ENCODE measurements at regions not wholly inside any gene's neighbourhood (a gene's known extent, or its start where the extent isn't known, plus 50 kb on each side); places are given as distances from the start of the nearest gene placed in this dataset.

DNA sequence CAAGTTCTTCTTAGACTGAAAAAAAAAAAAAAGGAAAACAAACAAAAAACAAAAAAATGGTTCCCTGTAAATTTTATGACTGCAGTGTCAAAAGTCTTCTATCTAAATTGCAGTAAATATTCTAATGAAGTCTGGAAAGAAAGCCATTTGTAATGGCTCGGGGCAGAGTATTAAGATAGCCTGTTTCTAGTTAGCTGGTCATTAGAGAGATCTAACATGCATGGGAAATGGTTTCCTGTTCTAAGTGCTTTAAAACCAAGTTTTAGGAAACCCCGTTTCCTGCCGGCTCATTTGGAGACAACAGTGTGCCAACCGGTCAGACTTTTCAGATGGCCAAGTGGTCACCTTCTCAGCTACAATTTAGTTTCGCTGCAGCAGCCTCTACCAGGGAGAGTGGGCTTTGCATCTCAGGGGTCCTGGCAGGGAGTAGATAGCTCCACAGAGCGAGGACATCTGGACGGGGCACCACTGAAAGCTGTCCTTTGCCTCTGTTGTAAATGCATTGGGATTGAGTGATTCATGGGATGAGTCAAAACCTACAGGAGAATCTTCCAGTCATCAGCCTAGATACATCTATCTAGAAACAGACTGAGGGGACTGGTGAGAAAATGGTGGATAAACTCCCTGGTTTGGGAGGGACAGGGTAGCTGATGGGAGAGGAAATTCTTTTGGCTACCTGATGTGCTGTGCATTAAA, 473.2 kb upstream of the SALL1 start:
- no peak for DNase-seq (ENCODE audit: low read depth in 1 of 2, low spot score in 1 of 2)

DNA sequence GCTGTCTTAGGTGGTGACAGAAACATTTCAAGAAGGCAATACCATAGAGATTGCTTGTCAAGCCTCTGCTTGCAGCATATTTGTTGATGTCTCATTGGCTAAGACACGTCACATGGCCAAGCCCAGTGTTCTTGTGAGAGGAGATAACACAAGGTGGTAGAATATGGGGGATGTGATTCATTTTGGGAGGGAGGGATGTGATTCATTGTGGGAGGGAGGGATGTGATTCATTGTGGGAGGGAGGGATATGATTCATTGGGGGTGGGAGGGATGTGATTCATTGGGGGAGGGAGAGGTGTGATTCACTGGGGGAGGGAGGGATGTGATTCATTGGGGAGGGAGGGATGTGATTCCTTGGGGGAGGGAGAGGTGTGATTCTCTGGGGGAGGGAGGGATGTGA, 470.5 kb upstream of the SALL1 start:
- no peak for DNase-seq (ENCODE audit: low read depth in 1 of 2, low spot score in 1 of 2)

DNA sequence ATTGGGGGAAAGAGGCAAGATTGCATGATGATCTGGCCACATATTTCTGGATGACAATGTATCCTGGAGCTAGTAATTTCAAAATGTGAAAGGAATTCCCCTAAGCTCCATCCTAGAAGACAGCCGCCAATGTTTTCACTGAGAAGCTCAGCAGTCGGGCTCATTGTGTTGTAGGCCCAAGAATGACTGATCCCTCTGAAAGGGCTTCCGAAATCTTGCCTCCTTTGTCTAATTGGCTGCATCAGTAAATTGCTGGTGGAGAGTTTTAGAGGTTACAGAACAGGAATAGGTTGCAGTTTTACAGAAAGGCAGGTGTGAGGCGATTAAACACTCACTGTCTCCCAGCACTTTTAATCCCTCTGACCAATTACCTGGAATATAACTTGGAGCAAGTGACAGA, 464.1 kb upstream of the SALL1 start:
- no peak for DNase-seq (ENCODE audit: low read depth in 1 of 2, low spot score in 1 of 2)

DNA sequence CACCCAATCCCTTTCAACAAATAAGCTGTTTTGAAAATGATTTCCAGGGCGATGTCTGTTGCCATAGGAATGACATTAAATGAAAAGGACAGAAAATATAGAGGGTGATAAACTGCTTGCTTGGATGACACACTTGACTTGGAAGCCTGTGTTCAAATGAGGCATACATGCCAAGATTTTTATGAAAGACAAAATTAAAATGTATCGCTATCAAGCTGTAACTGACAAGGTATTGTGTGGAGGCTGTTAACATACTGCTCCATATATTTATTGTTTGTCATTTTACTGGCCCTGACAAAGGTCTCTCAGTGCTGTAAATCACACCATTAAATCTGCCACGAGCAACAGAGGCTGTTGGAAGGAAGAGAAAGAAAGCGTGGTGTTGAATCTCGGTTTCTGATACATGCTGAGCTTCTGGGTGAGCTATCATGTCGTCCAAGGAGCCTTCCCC, 456.2 kb upstream of the SALL1 start:
- DNase-seq (ENCODE audit: low read depth in 1 of 2, low spot score in 1 of 2) = no peak

GRCh38 chr16:51596247-51596646, 445.2 kb upstream of the SALL1 start:
- no peak for DNase-seq (ENCODE audit: low read depth in 1 of 2, low spot score in 1 of 2)

DNA sequence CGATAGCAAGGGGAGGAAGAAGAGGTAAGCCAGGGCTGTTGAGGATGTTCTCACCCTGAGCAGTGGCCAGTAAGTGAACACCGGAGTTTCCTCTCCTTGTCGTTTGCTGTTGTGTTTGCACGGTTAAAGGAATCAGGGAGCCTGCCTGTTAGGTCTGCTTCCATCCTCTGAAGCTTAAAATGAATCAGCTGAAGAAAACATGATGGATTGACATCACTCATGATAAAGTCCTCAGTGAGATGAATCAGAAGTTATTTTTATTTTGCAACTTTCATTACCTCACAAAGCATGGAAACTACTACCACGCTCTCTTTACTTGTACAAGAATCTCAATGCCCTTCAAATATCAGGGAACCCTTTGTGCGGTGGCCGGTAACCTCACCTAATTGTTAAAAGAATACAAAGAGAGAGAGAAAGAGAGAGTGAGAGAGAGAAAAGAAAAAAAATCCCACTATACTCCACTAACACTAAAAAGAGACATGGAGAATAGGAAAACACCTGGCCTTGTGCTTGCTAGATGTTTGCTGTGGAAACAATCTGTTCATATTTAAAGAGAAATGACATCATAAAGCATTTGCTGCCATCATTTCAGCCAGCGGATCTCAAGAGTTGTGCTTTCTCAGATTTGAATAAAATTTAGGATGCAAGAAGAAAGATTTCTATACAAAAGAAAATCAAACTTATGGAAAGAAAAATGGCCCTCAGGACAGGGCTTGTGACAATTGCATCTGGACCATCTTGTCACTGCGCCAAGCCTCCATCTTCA, 441.6 kb upstream of the SALL1 start:
- DNase-seq (ENCODE audit: low read depth in 1 of 2, low spot score in 1 of 2) = no peak

GRCh38 chr16:51592001-51592501, 441.0 kb upstream of the SALL1 start:
- DNase-seq (ENCODE audit: low read depth in 1 of 2, low spot score in 1 of 2) = no peak

GRCh38 chr16:51591480-51591879, 440.4 kb upstream of the SALL1 start:
- no peak for DNase-seq (ENCODE audit: low read depth in 1 of 2, low spot score in 1 of 2)

- no peak for DNase-seq (ENCODE audit: low read depth in 1 of 2, low spot score in 1 of 2)
Measured at GRCh38 chr16:51579652-51580360, 428.7 kb upstream of the SALL1 start.

GRCh38 chr16:51577621-51578303, 426.7 kb upstream of the SALL1 start:
- no peak for DNase-seq (ENCODE audit: low read depth in 1 of 2, low spot score in 1 of 2)

DNA sequence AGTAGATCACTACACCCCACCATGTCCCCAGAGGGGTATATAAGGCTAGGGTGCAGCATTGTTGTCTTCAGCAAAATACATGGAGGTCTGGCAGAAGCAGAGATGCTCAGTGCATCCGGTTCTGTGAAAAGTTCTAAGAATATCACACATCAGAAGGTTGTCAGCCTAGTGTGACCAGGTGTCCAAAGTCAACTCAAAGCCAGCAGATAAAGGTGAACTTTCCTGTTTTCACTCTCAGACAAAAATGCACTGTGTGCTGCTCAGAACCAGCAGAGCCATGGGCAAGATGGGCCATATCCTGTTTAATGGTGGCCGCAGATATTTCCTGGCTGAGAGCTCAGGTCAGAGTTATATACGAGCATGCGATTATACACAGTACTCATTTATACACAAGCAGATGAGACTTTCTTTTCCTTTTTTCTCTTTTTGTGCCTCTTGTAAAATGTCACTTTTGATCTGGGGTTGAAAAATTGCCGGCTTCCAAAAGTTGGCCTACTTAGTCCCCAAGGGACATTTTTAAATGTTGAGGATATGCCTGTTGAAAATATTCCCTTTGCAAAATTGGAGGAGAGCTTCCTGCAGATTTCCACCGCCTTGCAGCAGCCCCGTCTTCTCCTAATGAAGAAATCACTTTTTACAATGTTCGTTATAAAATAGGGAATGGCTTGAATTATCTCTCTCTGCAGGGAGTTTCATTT, 425.6 kb upstream of the SALL1 start:
- DNase-seq (ENCODE audit: low read depth in 1 of 2, low spot score in 1 of 2) = no peak

GRCh38 chr16:51573191-51573590, 422.1 kb upstream of the SALL1 start:
- DNase-seq (ENCODE audit: low read depth in 1 of 2, low spot score in 1 of 2) = no peak

- DNase-seq (ENCODE audit: low read depth in 1 of 2, low spot score in 1 of 2) = no peak
Measured at GRCh38 chr16:51569203-51569931, 418.3 kb upstream of the SALL1 start.

DNA sequence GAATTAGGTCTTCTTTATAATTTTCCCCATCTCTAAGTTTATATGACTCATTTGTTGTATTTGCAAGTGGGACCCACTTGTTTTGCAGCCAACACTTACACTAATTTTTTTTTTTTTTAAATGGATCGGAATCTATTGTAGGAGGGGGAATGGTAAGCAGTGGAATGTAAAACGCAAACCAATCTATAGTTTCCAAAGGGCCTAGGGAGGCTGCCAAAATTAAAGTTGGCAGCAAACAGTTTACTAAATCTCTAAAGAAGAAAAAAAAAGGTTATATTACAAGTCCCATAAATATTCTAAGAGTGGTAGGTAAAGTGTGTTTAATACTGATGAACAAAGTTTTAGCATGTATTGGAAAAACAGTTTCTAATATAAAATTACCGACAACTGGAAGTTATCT, 416.8 kb upstream of the SALL1 start:
- DNase-seq (ENCODE audit: low read depth in 1 of 2, low spot score in 1 of 2) = no peak

GRCh38 chr16:51565184-51565583, 414.1 kb upstream of the SALL1 start:
- no peak for DNase-seq (ENCODE audit: low read depth in 1 of 2, low spot score in 1 of 2)

DNA sequence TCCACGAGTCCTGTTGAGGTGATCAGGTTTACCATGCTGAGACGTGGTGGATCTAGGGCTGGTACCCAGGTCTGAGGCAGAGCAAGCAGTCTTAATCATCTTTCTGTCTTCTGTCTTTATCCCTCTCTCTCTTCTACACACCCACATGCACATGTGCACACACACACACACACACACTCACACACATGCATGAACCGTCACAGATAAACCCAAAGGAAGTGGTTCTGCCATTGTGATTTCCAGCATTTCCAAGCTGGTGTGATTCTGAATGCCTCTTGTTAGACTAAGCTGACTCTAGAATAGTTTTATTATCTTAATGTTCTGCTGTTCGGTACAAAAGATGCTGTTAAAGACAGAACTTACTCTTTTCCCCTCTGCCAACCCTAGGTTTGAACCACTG, 411.8 kb upstream of the SALL1 start:
- DNase-seq (ENCODE audit: low read depth in 1 of 2, low spot score in 1 of 2) = no peak

DNA sequence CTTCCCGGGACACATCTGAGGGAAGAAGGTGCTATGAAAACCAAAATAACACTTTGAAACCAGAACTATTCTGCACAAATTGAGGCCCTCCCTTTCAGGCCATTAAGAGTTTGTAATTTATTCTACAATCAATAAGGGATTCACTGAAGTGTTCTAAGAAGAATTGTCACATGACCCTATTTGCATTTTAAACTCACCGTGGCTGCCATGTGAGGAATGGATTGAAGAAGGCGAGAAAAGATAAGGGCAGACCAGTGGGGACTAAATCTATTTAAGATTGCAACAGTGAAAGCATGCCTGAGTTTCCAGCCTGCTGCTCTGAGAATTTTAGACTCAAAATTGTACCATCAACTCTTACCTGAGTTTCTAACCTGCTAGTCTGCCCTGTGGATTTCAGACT, 408.8 kb upstream of the SALL1 start:
- DNase-seq (ENCODE audit: low read depth in 1 of 2, low spot score in 1 of 2) = no peak

- no peak for DNase-seq (ENCODE audit: low read depth in 1 of 2, low spot score in 1 of 2)
Measured at GRCh38 chr16:51557670-51558069, 406.6 kb upstream of the SALL1 start.

DNA sequence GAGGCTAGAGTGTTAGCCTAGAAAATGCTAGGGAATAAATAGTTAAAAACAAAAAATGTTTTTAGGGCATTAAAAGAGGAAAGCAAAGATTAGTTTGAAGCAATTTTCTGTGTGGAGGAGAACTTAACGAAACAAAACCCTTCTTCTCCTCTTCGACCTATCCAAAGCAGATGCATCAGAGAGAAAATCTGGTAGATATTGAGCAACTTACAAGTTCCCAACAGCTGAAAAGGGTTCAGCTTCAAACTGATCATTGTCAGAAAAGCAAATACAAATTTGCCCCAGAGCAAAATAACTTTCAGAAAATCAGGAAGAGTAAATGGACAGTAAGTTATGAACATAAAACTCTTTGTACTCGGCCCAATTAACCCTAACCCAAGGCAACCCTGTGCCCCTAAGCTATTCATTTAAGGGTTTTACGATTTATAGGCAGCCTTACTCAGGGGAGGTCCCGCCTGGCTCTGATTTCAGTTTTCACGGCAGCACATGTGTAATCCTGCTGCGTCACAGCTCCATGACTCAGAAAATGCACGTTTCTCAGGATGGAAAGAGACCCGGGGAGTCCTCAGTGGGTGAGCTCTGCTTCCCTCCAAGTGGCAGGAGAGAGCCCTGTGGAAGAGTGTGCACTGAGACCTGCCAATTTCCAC, 405.7 kb upstream of the SALL1 start:
- DNase-seq (ENCODE audit: low read depth in 1 of 2, low spot score in 1 of 2) = no peak

DNA sequence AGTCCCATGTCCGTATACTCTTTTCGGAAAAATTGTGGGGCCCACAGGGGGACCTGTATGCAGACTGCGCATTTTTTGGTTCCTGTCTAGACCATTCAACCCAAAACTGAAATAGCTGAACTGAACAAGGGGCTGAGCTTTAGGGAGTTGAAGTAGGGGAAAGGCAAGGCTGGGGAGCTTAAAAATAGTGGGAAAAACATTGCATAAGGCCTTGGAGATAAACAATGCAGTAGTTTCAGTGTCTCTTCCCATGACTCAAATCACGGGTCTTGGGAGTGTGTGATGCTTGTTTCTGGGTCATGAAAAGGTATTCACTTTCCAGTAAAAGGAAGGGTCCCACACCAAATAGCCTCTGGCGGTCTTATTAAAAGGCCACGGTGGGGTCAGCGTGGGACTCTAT, 402.8 kb upstream of the SALL1 start:
- no peak for DNase-seq (ENCODE audit: low read depth in 1 of 2, low spot score in 1 of 2)
